Trophoblast cell (in vitro differentiated cells and primary cell): ENCODE measurements at regions not wholly inside any gene's neighbourhood (a gene's known extent, or its start where the extent isn't known, plus 50 kb on each side); places are given as distances from the start of the nearest gene placed in this dataset.

Experiments
- DNase-seq, 2 donors: peaks; one replicate each; pipeline ENCODE4 v3.0.0-alpha.2; 2016
- H2AFZ ChIP-seq: 2 replicates; pipeline ENCODE4 v1.6.1; 2013; ENCODE audit warnings: low read length, moderate library complexity, mild to moderate bottlenecking; ENCODE audit not compliant: insufficient read depth, poor library complexity
- H2AK5ac ChIP-seq: 2 replicates; pipeline ENCODE4 v1.6.1; 2013; ENCODE audit warnings: mild to moderate bottlenecking, low read length
- H2BK120ac ChIP-seq: 2 replicates; pipeline ENCODE4 v1.6.1; 2013; ENCODE audit warnings: low read length, mild to moderate bottlenecking, moderate library complexity; ENCODE audit not compliant: insufficient read depth, poor library complexity
- H2BK12ac ChIP-seq: 2 replicates; pipeline ENCODE4 v1.6.1; 2013; ENCODE audit warnings: mild to moderate bottlenecking, low read length, moderate library complexity
- H2BK5ac ChIP-seq: 2 replicates; pipeline ENCODE4 v1.6.1; 2013; ENCODE audit warnings: low read length, low read depth, moderate library complexity, mild to moderate bottlenecking; ENCODE audit not compliant: poor library complexity
- H3K14ac ChIP-seq: 2 replicates; pipeline ENCODE4 v1.6.1; 2013; ENCODE audit warnings: mild to moderate bottlenecking, low read length
- H3K18ac ChIP-seq: 2 replicates; pipeline ENCODE4 v1.6.1; 2013; ENCODE audit warnings: mild to moderate bottlenecking, low read length
- H3K23ac ChIP-seq: 2 replicates; pipeline ENCODE4 v1.6.1; 2013; ENCODE audit warnings: low read length
- H3K27ac ChIP-seq: 2 replicates; pipeline ENCODE4 v1.5.1; 2013; ENCODE audit warnings: low read depth, mild to moderate bottlenecking, inconsistent platforms, low read length, moderate library complexity
- H3K27me3 ChIP-seq: 2 replicates; pipeline ENCODE4 v1.6.1; 2013; ENCODE audit warnings: inconsistent platforms, mild to moderate bottlenecking, low read length, moderate library complexity; ENCODE audit not compliant: insufficient read depth
- H3K36me3 ChIP-seq, 2 experiments: 1 replicate in 1 of 2; 2 replicates in 1 of 2; pipeline ENCODE4 v1.6.1; 2013; ENCODE audit warnings: low read length in 2 of 2, mild to moderate bottlenecking in 2 of 2, moderate library complexity in 1 of 2; ENCODE audit not compliant: insufficient read depth in 2 of 2, control insufficient read depth in 1 of 2
- H3K4ac ChIP-seq: 2 replicates; pipeline ENCODE4 v1.6.1; 2013; ENCODE audit warnings: low read depth, mild to moderate bottlenecking, low read length, moderate library complexity
- H3K4me1 ChIP-seq, 2 experiments: 1 replicate in 1 of 2; 2 replicates in 1 of 2; pipeline ENCODE4 v1.6.1; 2013; ENCODE audit warnings: low read length in 2 of 2, mild to moderate bottlenecking in 2 of 2, moderate library complexity in 1 of 2; ENCODE audit not compliant: insufficient read depth in 2 of 2, control insufficient read depth in 1 of 2
- H3K4me2 ChIP-seq: 2 replicates; pipeline ENCODE4 v1.6.1; 2013; ENCODE audit warnings: inconsistent platforms, mild to moderate bottlenecking, low read length, moderate library complexity
- H3K4me3 ChIP-seq: 2 replicates; pipeline ENCODE4 v1.5.1; 2013; ENCODE audit warnings: mild to moderate bottlenecking, low read depth, low read length, inconsistent platforms
- H3K79me1 ChIP-seq: one replicate; pipeline ENCODE4 v1.6.1; 2013; ENCODE audit warnings: low read length
- H3K79me2 ChIP-seq: 2 replicates; pipeline ENCODE4 v1.6.1; 2013; ENCODE audit warnings: low read length, mild to moderate bottlenecking; ENCODE audit not compliant: control insufficient read depth, insufficient read depth, poor library complexity
- H3K9ac ChIP-seq: 2 replicates; pipeline ENCODE4 v1.6.1; 2013; ENCODE audit warnings: mild to moderate bottlenecking, low read length
- H3K9me3 ChIP-seq: 2 replicates; pipeline ENCODE4 v1.6.1; 2013; ENCODE audit warnings: low read depth, mild to moderate bottlenecking, control low read depth, inconsistent platforms, low read length; ENCODE audit not compliant: insufficient read depth
- H4K12ac ChIP-seq: 2 replicates; pipeline ENCODE4 v1.6.1; 2013; ENCODE audit warnings: low read depth, mild to moderate bottlenecking, low read length, moderate library complexity
- H4K8ac ChIP-seq: 2 replicates; pipeline ENCODE4 v1.6.1; 2013; ENCODE audit warnings: low read depth, mild to moderate bottlenecking, low read length, moderate library complexity
- H4K91ac ChIP-seq: one replicate; pipeline ENCODE4 v1.6.1; 2013; ENCODE audit warnings: low read depth, mild to moderate bottlenecking, low read length, moderate library complexity
- WGBS: extraction: QIAGEN DNeasy Blood & Tissue Kit; methylation state at CpG from one replicate; pipeline ENCODE4 v1.1.7; 2013; ENCODE audit warnings: missing lambda C conversion rate; ENCODE audit not compliant: insufficient read length, insufficient coverage; ENCODE audit errors: extremely low coverage; 5-methylcytosine and 5-hydroxymethylcytosine counted together

- Histone ChIP-seq H2BK120ac (no peak overlapping the region), H3K79me2 (no peaks in the 10 kb centered on the region), H3K27ac (no peak overlapping the region), H3K27me3 (no peaks in the 10 kb centered on the region), H3K4ac (no peak overlapping the region), H3K9me3 (no peaks in the 10 kb centered on the region), H2BK12ac (no peak overlapping the region), H2BK5ac (no peak overlapping the region), H4K91ac (no peak overlapping the region), H3K14ac (no peak overlapping the region), H3K9ac (no peak overlapping the region), H4K8ac (no peak overlapping the region), H3K23ac (no peak overlapping the region), H3K18ac (no peak overlapping the region), H3K79me1 (no peaks in the 10 kb centered on the region), H3K4me2 (no peak overlapping the region), H4K12ac (no peak overlapping the region), H3K4me3 (no peak overlapping the region), H2AFZ (no peak overlapping the region), H2AK5ac (no peak overlapping the region), H3K4me1 (no peaks in the 10 kb centered on the region), H3K36me3 (no peaks in the 10 kb centered on the region)
- no peak for DNase-seq
- no CpG with 5 or more reads among the region's 2 CpGs for WGBS
These were observed 180.6 kb upstream of the RBMS1 start for GRCh38 chr2:160674146-160674750.

GRCh38 chr2:160679686-160680085 lies 186.1 kb upstream of the RBMS1 start:
- H4K12ac ChIP-seq = no peak overlapping the region
- no peak overlapping the region for H3K4me3 ChIP-seq
- no peaks in the 10 kb centered on the region for H3K4me1 ChIP-seq
- no peak overlapping the region for H4K91ac ChIP-seq
- H3K79me2 ChIP-seq = no peaks in the 10 kb centered on the region
- H3K4ac ChIP-seq = no peak overlapping the region
- H2AFZ ChIP-seq = no peak overlapping the region
- no peak overlapping the region for H3K18ac ChIP-seq
- no peak overlapping the region for H2AK5ac ChIP-seq
- H3K9ac ChIP-seq = no peak overlapping the region
- H3K79me1 ChIP-seq = no peaks in the 10 kb centered on the region
- H2BK120ac ChIP-seq = no peak overlapping the region
- no peak overlapping the region for H3K14ac ChIP-seq
- no peak overlapping the region for H3K27ac ChIP-seq
- no peak overlapping the region for H4K8ac ChIP-seq
- H3K9me3 ChIP-seq = no peaks in the 10 kb centered on the region
- H2BK5ac ChIP-seq = no peak overlapping the region
- no peaks in the 10 kb centered on the region for H3K36me3 ChIP-seq
- H3K4me2 ChIP-seq = no peak overlapping the region
- no peak overlapping the region for H3K23ac ChIP-seq
- no peaks in the 10 kb centered on the region for H3K27me3 ChIP-seq
- DNase-seq = no peak
- no peak overlapping the region for H2BK12ac ChIP-seq
- WGBS = no CpG with 5 or more reads among the region's 7 CpGs

GRCh38 chr2:160680294-160680693 lies 186.7 kb upstream of the RBMS1 start:
- Histone ChIP-seq H3K9ac (no peak overlapping the region), H3K4me2 (no peak overlapping the region), H3K4me3 (no peak overlapping the region), H2AFZ (no peak overlapping the region), H3K79me1 (no peaks in the 10 kb centered on the region), H3K79me2 (no peaks in the 10 kb centered on the region), H3K18ac (no peak overlapping the region), H2BK5ac (no peak overlapping the region), H3K14ac (no peak overlapping the region), H3K27ac (no peak overlapping the region), H3K36me3 (no peaks in the 10 kb centered on the region), H4K12ac (no peak overlapping the region), H2AK5ac (no peak overlapping the region), H4K8ac (no peak overlapping the region), H4K91ac (no peak overlapping the region), H3K4me1 (no peaks in the 10 kb centered on the region), H3K4ac (no peak overlapping the region), H3K9me3 (no peaks in the 10 kb centered on the region), H2BK12ac (no peak overlapping the region), H2BK120ac (no peak overlapping the region), H3K23ac (no peak overlapping the region), H3K27me3 (no peaks in the 10 kb centered on the region)
- no peak for DNase-seq

GRCh38 chr2:160680974-160681373 lies 187.4 kb upstream of the RBMS1 start:
- no peak overlapping the region for H4K12ac ChIP-seq
- H4K8ac ChIP-seq = no peak overlapping the region
- no peak overlapping the region for H2BK5ac ChIP-seq
- H3K18ac ChIP-seq = no peak overlapping the region
- H3K27ac ChIP-seq = no peak overlapping the region
- H3K23ac ChIP-seq = no peak overlapping the region
- no peaks in the 10 kb centered on the region for H3K9me3 ChIP-seq
- H2BK12ac ChIP-seq = no peak overlapping the region
- H3K27me3 ChIP-seq = no peaks in the 10 kb centered on the region
- H3K79me2 ChIP-seq = no peaks in the 10 kb centered on the region
- H3K4me1 ChIP-seq = no peaks in the 10 kb centered on the region
- H2AK5ac ChIP-seq = no peak overlapping the region
- no peak overlapping the region for H3K4me2 ChIP-seq
- H3K14ac ChIP-seq = no peak overlapping the region
- H3K79me1 ChIP-seq = no peaks in the 10 kb centered on the region
- no peak overlapping the region for H3K4ac ChIP-seq
- no peak for DNase-seq
- H2BK120ac ChIP-seq = no peak overlapping the region
- H2AFZ ChIP-seq = no peak overlapping the region
- no CpG with 5 or more reads among the region's 2 CpGs for WGBS
- H4K91ac ChIP-seq = no peak overlapping the region
- no peaks in the 10 kb centered on the region for H3K36me3 ChIP-seq
- no peak overlapping the region for H3K4me3 ChIP-seq
- H3K9ac ChIP-seq = no peak overlapping the region
